PC-9 (cell line): ENCODE measurements at regions not wholly inside any gene's neighbourhood (a gene's known extent, or its start where the extent isn't known, plus 50 kb on each side); places are given as distances from the start of the nearest gene placed in this dataset.

ENCODE experiments used
- CTCF ChIP-seq: fragments of 200-600 bp; sonication (generic); conservative IDR thresholded peaks from 2 replicates; pipeline ENCODE4 v1.6.1; 2017; ENCODE audit warnings: mixed run types, antibody characterized with exemption, mild to moderate bottlenecking, moderate library complexity
- EZH2 ChIP-seq: fragments of 200-600 bp; sonication (generic); IDR thresholded peaks from 2 replicates; pipeline ENCODE4 v1.8.0; 2017; ENCODE audit warnings: antibody characterized with exemption, low read depth

- TF ChIP-seq EZH2 (no peak), CTCF (no peak)
Measured at GRCh38 chr7:106425017-106425719, 140.4 kb upstream of the NAMPT start.
